ENCODE measurements at regions not wholly inside any gene's neighbourhood (a gene's known extent, or its start where the extent isn't known, plus 50 kb on each side); places are given as distances from the start of the nearest gene placed in this dataset.
A peak's percentile ranks its signal among the peaks of the same experiment; 100 is the strongest.

GRCh38 chr2:37826611-37827010 is 98.5 kb upstream of the RMDN2 start:
- Histone ChIP-seq H3K27ac (ENCODE audit: insufficient read depth, low read length) (no peak overlapping the region), H3K4me2 (ENCODE audit: extremely low read depth, insufficient read depth, low read length) (no peak overlapping the region), H3K79me2 (ENCODE audit: control insufficient read depth, insufficient read depth, low read length) (no peaks in the 10 kb centered on the region), H3K4me3 (replicated peaks in 1 of 4; ENCODE audit: control extremely low read depth in 1 of 4, insufficient read depth in 1 of 4, low read depth in 3 of 4, low read length in 4 of 4) (no peak overlapping the region), H3K9ac (ENCODE audit: insufficient read depth, low read length) (no peak overlapping the region), H4K20me1 (ENCODE audit: control insufficient read depth, extremely low read depth, insufficient read depth, low read length) (no peaks in the 10 kb centered on the region), H2AFZ (ENCODE audit: low read length) (no peak overlapping the region), H3K27me3 (ENCODE audit: control insufficient read depth, insufficient read depth, low read length) (no peaks in the 10 kb centered on the region), H3K4me1 (ENCODE audit: control insufficient read depth, extremely low read depth, insufficient read depth, low read length) (peaks cover 18% of the 10 kb centered on the region), H3K9me3 (ENCODE audit: control insufficient read depth, insufficient read depth, low read depth, low read length) (no peaks in the 10 kb centered on the region), H3K36me3 (ENCODE audit: control insufficient read depth, insufficient read depth, low read length) (no peaks in the 10 kb centered on the region)
- TF ChIP-seq EZH2 (IDR thresholded peaks at IDR 0.05; ENCODE audit: low read length, missing control alignments) (no peak), CTCF (conservative IDR thresholded peaks at IDR 0.05 in 1 of 2, IDR thresholded peaks at IDR 0.05 in 1 of 2; ENCODE audit: low read depth in 1 of 2, low read length in 2 of 2) (no peak)
- DNase-seq (ENCODE audit: low read depth in 2 of 2), result no peak

GRCh38 chr2:37827455-37827854 is 97.6 kb upstream of the RMDN2 start:
- H3K27ac ChIP-seq (ENCODE audit: insufficient read depth, low read length), result peak overlapping the region; percentile 66
- no peak overlapping the region for H3K9ac ChIP-seq (ENCODE audit: insufficient read depth, low read length)
- no peaks in the 10 kb centered on the region for H3K79me2 ChIP-seq (ENCODE audit: control insufficient read depth, insufficient read depth, low read length)
- no peak for DNase-seq (ENCODE audit: low read depth in 2 of 2)
- peaks cover 17% of the 10 kb centered on the region for H3K4me1 ChIP-seq (ENCODE audit: control insufficient read depth, extremely low read depth, insufficient read depth, low read length)
- no peak overlapping the region for H3K4me2 ChIP-seq (ENCODE audit: extremely low read depth, insufficient read depth, low read length)
- H3K4me3 ChIP-seq (replicated peaks in 1 of 4; ENCODE audit: control extremely low read depth in 1 of 4, insufficient read depth in 1 of 4, low read depth in 3 of 4, low read length in 4 of 4), result no peak overlapping the region
- no peaks in the 10 kb centered on the region for H3K9me3 ChIP-seq (ENCODE audit: control insufficient read depth, insufficient read depth, low read depth, low read length)
- H3K36me3 ChIP-seq (ENCODE audit: control insufficient read depth, insufficient read depth, low read length), result no peaks in the 10 kb centered on the region
- H4K20me1 ChIP-seq (ENCODE audit: control insufficient read depth, extremely low read depth, insufficient read depth, low read length), result no peaks in the 10 kb centered on the region
- TF ChIP-seq EZH2 (IDR thresholded peaks at IDR 0.05; ENCODE audit: low read length, missing control alignments) (no peak), CTCF (conservative IDR thresholded peaks at IDR 0.05 in 1 of 2, IDR thresholded peaks at IDR 0.05 in 1 of 2; ENCODE audit: low read depth in 1 of 2, low read length in 2 of 2) (no peak)
- H2AFZ ChIP-seq (ENCODE audit: low read length), result no peak overlapping the region
- H3K27me3 ChIP-seq (ENCODE audit: control insufficient read depth, insufficient read depth, low read length), result no peaks in the 10 kb centered on the region

GRCh38 chr2:37827911-37828511 is 97.1 kb upstream of the RMDN2 start:
- TF ChIP-seq CTCF (conservative IDR thresholded peaks at IDR 0.05 in 1 of 2, IDR thresholded peaks at IDR 0.05 in 1 of 2; ENCODE audit: low read depth in 1 of 2, low read length in 2 of 2) (no peak), EZH2 (IDR thresholded peaks at IDR 0.05; ENCODE audit: low read length, missing control alignments) (no peak)
- H3K4me3 ChIP-seq (replicated peaks in 1 of 4; ENCODE audit: control extremely low read depth in 1 of 4, insufficient read depth in 1 of 4, low read depth in 3 of 4, low read length in 4 of 4), result no peak overlapping the region

More at GRCh38 chr2:37827911-37828511, 97.1 kb upstream of the RMDN2 start:
- no peaks in the 10 kb centered on the region for H3K9me3 ChIP-seq (ENCODE audit: control insufficient read depth, insufficient read depth, low read depth, low read length)
- no peaks in the 10 kb centered on the region for H4K20me1 ChIP-seq (ENCODE audit: control insufficient read depth, extremely low read depth, insufficient read depth, low read length)
- peak overlapping the region; percentile 4 for H3K4me2 ChIP-seq (ENCODE audit: extremely low read depth, insufficient read depth, low read length)
- H3K27ac ChIP-seq (ENCODE audit: insufficient read depth, low read length), result peak overlapping the region; percentile 66
- no peak overlapping the region for H3K9ac ChIP-seq (ENCODE audit: insufficient read depth, low read length)
- DNase-seq (ENCODE audit: low read depth in 2 of 2), result peak; percentile 64 to 90
- peaks cover 17% of the 10 kb centered on the region for H3K4me1 ChIP-seq (ENCODE audit: control insufficient read depth, extremely low read depth, insufficient read depth, low read length)
- no peaks in the 10 kb centered on the region for H3K79me2 ChIP-seq (ENCODE audit: control insufficient read depth, insufficient read depth, low read length)
- H2AFZ ChIP-seq (ENCODE audit: low read length), result no peak overlapping the region
- no peaks in the 10 kb centered on the region for H3K27me3 ChIP-seq (ENCODE audit: control insufficient read depth, insufficient read depth, low read length)
- H3K36me3 ChIP-seq (ENCODE audit: control insufficient read depth, insufficient read depth, low read length), result no peaks in the 10 kb centered on the region
